ENCODE measurements at regions not wholly inside any gene's neighbourhood (a gene's known extent, or its start where the extent isn't known, plus 50 kb on each side); places are given as distances from the start of the nearest gene placed in this dataset.

DNA sequence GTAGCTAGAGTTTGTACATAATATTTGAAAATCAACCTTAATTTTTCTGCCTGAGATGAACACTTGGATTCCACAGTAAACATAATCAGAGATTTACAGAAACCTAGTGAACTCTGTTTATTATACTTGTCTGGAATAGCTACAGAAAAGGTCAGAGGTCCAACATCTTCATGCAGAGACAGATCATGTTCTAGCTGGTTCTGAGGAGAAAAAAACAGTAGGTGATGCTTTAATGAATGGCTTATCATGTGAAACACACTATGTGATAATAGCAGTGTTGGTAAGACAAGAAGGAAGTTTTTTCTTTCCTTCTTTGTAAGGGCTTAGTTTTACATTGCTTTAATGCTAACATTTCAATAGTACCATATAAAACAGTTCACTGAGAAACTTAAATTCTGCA lies 846.4 kb upstream of the ZEB2 start:
- Histone ChIP-seq H3K27me3 (ENCODE audit: insufficient read depth) (no peaks in the 10 kb centered on the region), H3K9me2 (ENCODE audit: insufficient read depth) (no peaks in the 10 kb centered on the region), H3K4me3 (no peak overlapping the region), H4K20me1 (replicated peaks; ENCODE audit: insufficient read depth) (no peaks in the 10 kb centered on the region), H3K4me1 (ENCODE audit: insufficient read depth) (no peaks in the 10 kb centered on the region; the same call in 1 of the 2 replicates), H3K79me2 (replicated peaks; ENCODE audit: insufficient read depth) (no peaks in the 10 kb centered on the region), H2AFZ (no peak overlapping the region), H3K27ac (ENCODE audit: low read depth) (no peak overlapping the region), H3K4me2 (no peak overlapping the region), H3K36me3 (ENCODE audit: insufficient read depth) (no peaks in the 10 kb centered on the region), H3F3A (replicated peaks; ENCODE audit: low read depth) (no peaks in the 10 kb centered on the region)
- no peaks in the 10 kb centered on the region for H3K27me3 Mint-ChIP-seq (ENCODE audit: insufficient read depth, low read depth, poor library complexity)
- H3K36me3 Mint-ChIP-seq (ENCODE audit: low read depth), result no peaks in the 10 kb centered on the region
- ATAC-seq (no peak), DNase-seq (ENCODE audit: low spot score) (no peak)
- no peak overlapping the region for H3K27ac Mint-ChIP-seq
- no peaks in the 10 kb centered on the region for H3K4me1 Mint-ChIP-seq
- no peak for TF ChIP-seq JUNB (IDR thresholded peaks at IDR 0.05; ENCODE audit: unreplicated experiment)
- TF ChIP-seq POLR2AphosphoS5 (IDR thresholded peaks at IDR 0.05; ENCODE audit: low read depth), result no peak
- TF ChIP-seq, protein P1, sequence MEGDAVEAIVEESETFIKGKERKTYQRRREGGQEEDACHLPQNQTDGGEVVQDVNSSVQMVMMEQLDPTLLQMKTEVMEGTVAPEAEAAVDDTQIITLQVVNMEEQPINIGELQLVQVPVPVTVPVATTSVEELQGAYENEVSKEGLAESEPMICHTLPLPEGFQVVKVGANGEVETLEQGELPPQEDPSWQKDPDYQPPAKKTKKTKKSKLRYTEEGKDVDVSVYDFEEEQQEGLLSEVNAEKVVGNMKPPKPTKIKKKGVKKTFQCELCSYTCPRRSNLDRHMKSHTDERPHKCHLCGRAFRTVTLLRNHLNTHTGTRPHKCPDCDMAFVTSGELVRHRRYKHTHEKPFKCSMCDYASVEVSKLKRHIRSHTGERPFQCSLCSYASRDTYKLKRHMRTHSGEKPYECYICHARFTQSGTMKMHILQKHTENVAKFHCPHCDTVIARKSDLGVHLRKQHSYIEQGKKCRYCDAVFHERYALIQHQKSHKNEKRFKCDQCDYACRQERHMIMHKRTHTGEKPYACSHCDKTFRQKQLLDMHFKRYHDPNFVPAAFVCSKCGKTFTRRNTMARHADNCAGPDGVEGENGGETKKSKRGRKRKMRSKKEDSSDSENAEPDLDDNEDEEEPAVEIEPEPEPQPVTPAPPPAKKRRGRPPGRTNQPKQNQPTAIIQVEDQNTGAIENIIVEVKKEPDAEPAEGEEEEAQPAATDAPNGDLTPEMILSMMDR (conservative IDR thresholded peaks at IDR 0.05; ENCODE audit: low read depth in 2 of 2), result no peak
- TF ChIP-seq, protein P2, sequence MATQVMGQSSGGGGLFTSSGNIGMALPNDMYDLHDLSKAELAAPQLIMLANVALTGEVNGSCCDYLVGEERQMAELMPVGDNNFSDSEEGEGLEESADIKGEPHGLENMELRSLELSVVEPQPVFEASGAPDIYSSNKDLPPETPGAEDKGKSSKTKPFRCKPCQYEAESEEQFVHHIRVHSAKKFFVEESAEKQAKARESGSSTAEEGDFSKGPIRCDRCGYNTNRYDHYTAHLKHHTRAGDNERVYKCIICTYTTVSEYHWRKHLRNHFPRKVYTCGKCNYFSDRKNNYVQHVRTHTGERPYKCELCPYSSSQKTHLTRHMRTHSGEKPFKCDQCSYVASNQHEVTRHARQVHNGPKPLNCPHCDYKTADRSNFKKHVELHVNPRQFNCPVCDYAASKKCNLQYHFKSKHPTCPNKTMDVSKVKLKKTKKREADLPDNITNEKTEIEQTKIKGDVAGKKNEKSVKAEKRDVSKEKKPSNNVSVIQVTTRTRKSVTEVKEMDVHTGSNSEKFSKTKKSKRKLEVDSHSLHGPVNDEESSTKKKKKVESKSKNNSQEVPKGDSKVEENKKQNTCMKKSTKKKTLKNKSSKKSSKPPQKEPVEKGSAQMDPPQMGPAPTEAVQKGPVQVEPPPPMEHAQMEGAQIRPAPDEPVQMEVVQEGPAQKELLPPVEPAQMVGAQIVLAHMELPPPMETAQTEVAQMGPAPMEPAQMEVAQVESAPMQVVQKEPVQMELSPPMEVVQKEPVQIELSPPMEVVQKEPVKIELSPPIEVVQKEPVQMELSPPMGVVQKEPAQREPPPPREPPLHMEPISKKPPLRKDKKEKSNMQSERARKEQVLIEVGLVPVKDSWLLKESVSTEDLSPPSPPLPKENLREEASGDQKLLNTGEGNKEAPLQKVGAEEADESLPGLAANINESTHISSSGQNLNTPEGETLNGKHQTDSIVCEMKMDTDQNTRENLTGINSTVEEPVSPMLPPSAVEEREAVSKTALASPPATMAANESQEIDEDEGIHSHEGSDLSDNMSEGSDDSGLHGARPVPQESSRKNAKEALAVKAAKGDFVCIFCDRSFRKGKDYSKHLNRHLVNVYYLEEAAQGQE (IDR thresholded peaks at IDR 0.05; ENCODE audit: unreplicated experiment), result no peak
- TF ChIP-seq NANOG (IDR thresholded peaks at IDR 0.05; ENCODE audit: borderline replicate concordance), result no peak
- TF ChIP-seq CREB1 (CRISPR knock-in tag; IDR thresholded peaks at IDR 0.05; ENCODE audit: low read depth), result no peak
- TF ChIP-seq STAT1 (IDR thresholded peaks at IDR 0.05; ENCODE audit: unreplicated experiment), result no peak
- TF ChIP-seq EZH2phosphoT487 (IDR thresholded peaks at IDR 0.05; ENCODE audit: unreplicated experiment), result no peak
- no peak for TF ChIP-seq ZNF331 (CRISPR knock-in tag; IDR thresholded peaks at IDR 0.05; ENCODE audit: low read depth)
- no peak for TF ChIP-seq EZH2 (IDR thresholded peaks at IDR 0.05; ENCODE audit: low read depth, unreplicated experiment)
- H3K4me3 Mint-ChIP-seq, result no peak overlapping the region
- no peaks in the 10 kb centered on the region for H3K9me3 Mint-ChIP-seq

DNA sequence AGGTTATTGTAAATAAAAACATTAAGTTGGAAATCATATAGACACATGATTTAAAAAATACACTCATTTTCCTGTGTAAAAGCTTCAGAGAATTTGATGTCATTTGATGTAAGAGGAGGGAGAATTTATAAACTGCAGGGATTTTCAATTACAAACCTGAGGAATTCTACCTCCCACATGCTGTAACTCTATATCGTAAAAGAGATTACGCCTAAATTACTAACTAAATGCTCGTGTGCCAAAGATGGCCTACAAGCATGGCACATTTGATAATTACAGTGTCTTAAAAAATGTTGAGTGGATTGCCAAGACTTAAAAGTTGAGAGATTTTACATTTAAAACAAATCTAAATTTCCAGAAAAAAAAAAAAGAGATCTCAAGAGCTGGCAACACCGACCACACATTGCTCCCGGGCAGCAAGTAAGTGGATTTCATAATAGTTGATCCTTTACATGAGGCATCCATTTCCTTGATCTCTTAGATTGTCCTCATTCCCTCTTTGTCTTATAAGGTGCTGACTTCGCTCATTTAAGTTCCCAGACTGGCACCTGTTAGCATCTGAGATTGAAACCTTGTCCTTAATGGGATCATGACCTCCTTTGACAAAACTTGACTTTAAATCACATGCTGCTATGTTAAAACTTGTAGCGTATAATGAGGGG lies 840.3 kb upstream of the ZEB2 start:
- no peaks in the 10 kb centered on the region for H3K27me3 Mint-ChIP-seq (ENCODE audit: insufficient read depth, low read depth, poor library complexity)
- H3K27me3 ChIP-seq (ENCODE audit: insufficient read depth), result no peaks in the 10 kb centered on the region
- H3K36me3 Mint-ChIP-seq (ENCODE audit: low read depth), result no peaks in the 10 kb centered on the region
- H3K9me2 ChIP-seq (ENCODE audit: insufficient read depth), result no peaks in the 10 kb centered on the region
- no peaks in the 10 kb centered on the region for H3K79me2 ChIP-seq (replicated peaks; ENCODE audit: insufficient read depth)
- no peak overlapping the region for H3K4me3 ChIP-seq
- no peak for ATAC-seq
- H3K4me2 ChIP-seq, result no peak overlapping the region
- TF ChIP-seq JUNB (IDR thresholded peaks at IDR 0.05; ENCODE audit: unreplicated experiment) (no peak), STAT1 (IDR thresholded peaks at IDR 0.05; ENCODE audit: unreplicated experiment) (no peak), EZH2 (IDR thresholded peaks at IDR 0.05; ENCODE audit: low read depth, unreplicated experiment) (no peak), CREB1 (CRISPR knock-in tag; IDR thresholded peaks at IDR 0.05; ENCODE audit: low read depth) (no peak)
- TF ChIP-seq, protein P3, sequence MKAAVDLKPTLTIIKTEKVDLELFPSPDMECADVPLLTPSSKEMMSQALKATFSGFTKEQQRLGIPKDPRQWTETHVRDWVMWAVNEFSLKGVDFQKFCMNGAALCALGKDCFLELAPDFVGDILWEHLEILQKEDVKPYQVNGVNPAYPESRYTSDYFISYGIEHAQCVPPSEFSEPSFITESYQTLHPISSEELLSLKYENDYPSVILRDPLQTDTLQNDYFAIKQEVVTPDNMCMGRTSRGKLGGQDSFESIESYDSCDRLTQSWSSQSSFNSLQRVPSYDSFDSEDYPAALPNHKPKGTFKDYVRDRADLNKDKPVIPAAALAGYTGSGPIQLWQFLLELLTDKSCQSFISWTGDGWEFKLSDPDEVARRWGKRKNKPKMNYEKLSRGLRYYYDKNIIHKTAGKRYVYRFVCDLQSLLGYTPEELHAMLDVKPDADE (IDR thresholded peaks at IDR 0.05), result no peak
- TF ChIP-seq, protein P1 (conservative IDR thresholded peaks at IDR 0.05; ENCODE audit: low read depth in 2 of 2), result no peak
- TF ChIP-seq, protein P2 (IDR thresholded peaks at IDR 0.05; ENCODE audit: unreplicated experiment), result no peak
- H3K36me3 ChIP-seq (ENCODE audit: insufficient read depth), result no peaks in the 10 kb centered on the region
- H4K20me1 ChIP-seq (replicated peaks; ENCODE audit: insufficient read depth), result no peaks in the 10 kb centered on the region
- peak overlapping the region; percentile 11; the same call in 1 of the 2 replicates for H2AFZ ChIP-seq
- no peak overlapping the region for H3K4me3 Mint-ChIP-seq
- no peak overlapping the region for H3K27ac ChIP-seq (ENCODE audit: low read depth)
- no peaks in the 10 kb centered on the region for H3K4me1 Mint-ChIP-seq
- DNase-seq (ENCODE audit: low spot score), result no peak
- H3F3A ChIP-seq (replicated peaks; ENCODE audit: low read depth), result no peaks in the 10 kb centered on the region
- H3K4me1 ChIP-seq (ENCODE audit: insufficient read depth), result no peaks in the 10 kb centered on the region
- H3K9me3 Mint-ChIP-seq, result no peaks in the 10 kb centered on the region
- H3K27ac Mint-ChIP-seq, result no peak overlapping the region

Measured in GM23338 (cell line).